ENCODE measurements at regions not wholly inside any gene's neighbourhood (a gene's known extent, or its start where the extent isn't known, plus 50 kb on each side); places are given as distances from the start of the nearest gene placed in this dataset.

DNA sequence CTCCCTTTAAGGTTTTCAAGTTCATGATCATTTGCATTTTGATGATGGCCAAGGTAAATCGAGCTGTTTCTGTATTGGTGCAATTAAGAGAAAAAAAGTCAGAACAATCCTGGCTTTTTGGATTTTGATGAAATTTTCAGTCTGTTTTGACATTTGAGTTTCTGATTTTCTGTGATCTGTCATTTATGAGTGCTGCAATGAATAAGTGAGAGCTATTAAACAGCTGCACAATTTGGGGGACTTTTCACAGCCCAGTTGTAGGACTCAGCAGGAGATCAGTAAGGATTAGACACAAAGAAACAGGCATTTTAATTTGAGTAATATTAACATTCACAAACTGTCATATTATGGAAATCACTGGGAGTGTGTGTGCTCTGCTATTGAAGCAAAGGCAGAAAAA lies 452.9 kb upstream of the CXADR start:
- Histone ChIP-seq H3K4me1 (ENCODE audit: control insufficient read depth, insufficient read depth, low read length) (no peaks in the 10 kb centered on the region), H3K9me3 (ENCODE audit: control insufficient read depth, low read length) (no peaks in the 10 kb centered on the region), H3K27me3 (replicated peaks; ENCODE audit: control insufficient read depth, insufficient read depth, low read length) (no peaks in the 10 kb centered on the region), H3K9ac (ENCODE audit: low read length) (no peak overlapping the region), H3K4me3 (ENCODE audit: low read length) (no peak overlapping the region), H3K36me3 (ENCODE audit: control insufficient read depth, insufficient read depth, low read length, severe bottlenecking) (no peaks in the 10 kb centered on the region)
- no peak for DNase-seq (ENCODE audit: low read depth)

DNA sequence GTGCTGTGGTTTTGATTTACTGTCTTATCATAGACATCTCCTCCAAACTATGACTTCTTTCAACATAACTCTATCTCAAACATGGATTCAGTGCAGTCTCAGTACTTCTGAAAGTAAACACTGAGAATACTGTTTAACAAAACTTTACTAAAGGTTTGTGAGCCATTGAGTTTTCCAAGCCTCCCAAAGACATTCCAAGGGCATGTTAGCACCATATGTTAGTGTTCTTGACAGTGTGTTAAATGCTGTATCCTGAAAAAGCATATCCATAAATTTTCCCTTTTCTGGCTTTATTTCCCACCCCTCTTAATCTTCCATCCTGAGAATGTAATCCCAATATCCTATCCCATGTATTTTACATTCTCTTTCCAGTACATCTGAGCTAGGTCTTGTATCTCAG lies 446.8 kb upstream of the CXADR start:
- DNase-seq (ENCODE audit: low read depth): no peak
- no peak overlapping the region for H3K9ac ChIP-seq (ENCODE audit: low read length)

DNA sequence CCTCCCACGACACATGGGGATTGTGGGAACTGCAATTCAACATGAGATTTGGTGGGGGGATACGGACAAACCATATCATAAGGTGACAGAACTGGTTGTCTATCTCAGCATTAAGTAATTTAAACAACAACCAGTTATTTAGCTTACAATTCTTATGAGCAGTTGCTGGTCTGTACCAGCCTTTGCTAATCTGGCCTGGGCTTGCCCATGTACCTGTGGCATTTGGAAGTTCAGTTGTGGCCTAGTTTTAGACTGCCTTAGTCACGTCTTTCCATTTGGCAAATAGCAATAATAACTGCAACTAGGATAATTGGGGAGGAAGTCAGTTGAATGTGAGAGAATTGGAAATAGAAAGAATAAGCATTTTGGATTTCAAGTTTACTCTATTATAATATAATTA lies 441.8 kb upstream of the CXADR start:
- H3K4me3 ChIP-seq (ENCODE audit: low read length): no peak overlapping the region
- no peaks in the 10 kb centered on the region for H3K27me3 ChIP-seq (replicated peaks; ENCODE audit: control insufficient read depth, insufficient read depth, low read length)

More for the DNA sequence above, 446.8 kb upstream of the CXADR start:
- Histone ChIP-seq H3K36me3 (ENCODE audit: control insufficient read depth, insufficient read depth, low read length, severe bottlenecking) (no peaks in the 10 kb centered on the region), H3K4me3 (ENCODE audit: low read length) (no peak overlapping the region), H3K9me3 (ENCODE audit: control insufficient read depth, low read length) (no peaks in the 10 kb centered on the region), H3K27me3 (replicated peaks; ENCODE audit: control insufficient read depth, insufficient read depth, low read length) (no peaks in the 10 kb centered on the region), H3K4me1 (ENCODE audit: control insufficient read depth, insufficient read depth, low read length) (no peaks in the 10 kb centered on the region)

DNA sequence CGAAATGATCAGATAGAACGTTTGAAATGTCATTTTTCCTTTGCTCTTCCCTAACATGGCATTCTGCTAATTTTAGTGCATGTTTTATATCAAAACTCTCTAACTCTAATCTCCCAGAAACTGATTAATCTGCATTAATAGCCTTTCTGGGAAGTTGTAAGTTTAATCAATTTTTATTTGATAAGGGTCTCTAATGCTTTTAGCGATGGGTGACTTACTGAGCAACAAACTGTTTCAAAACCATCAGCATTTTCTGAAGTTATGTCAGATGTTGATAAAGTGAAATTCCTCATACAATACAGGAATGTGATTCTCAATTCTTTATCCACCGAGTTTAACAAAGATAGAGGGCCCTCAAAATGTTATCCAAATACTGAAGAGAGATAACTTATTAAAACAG lies 431.6 kb upstream of the CXADR start:
- no peak overlapping the region for H3K4me3 ChIP-seq (ENCODE audit: low read length)
- no peaks in the 10 kb centered on the region for H3K36me3 ChIP-seq (ENCODE audit: control insufficient read depth, insufficient read depth, low read length, severe bottlenecking)
- H3K4me1 ChIP-seq (ENCODE audit: control insufficient read depth, insufficient read depth, low read length): peaks cover 4% of the 10 kb centered on the region
- no peaks in the 10 kb centered on the region for H3K27me3 ChIP-seq (replicated peaks; ENCODE audit: control insufficient read depth, insufficient read depth, low read length)
- no peaks in the 10 kb centered on the region for H3K9me3 ChIP-seq (ENCODE audit: control insufficient read depth, low read length)
- H3K9ac ChIP-seq (ENCODE audit: low read length): no peak overlapping the region
- no peak for DNase-seq (ENCODE audit: low read depth)

More for the DNA sequence above, 441.8 kb upstream of the CXADR start:
- no peaks in the 10 kb centered on the region for H3K9me3 ChIP-seq (ENCODE audit: control insufficient read depth, low read length)
- no peaks in the 10 kb centered on the region for H3K4me1 ChIP-seq (ENCODE audit: control insufficient read depth, insufficient read depth, low read length)
- H3K36me3 ChIP-seq (ENCODE audit: control insufficient read depth, insufficient read depth, low read length, severe bottlenecking): no peaks in the 10 kb centered on the region
- H3K9ac ChIP-seq (ENCODE audit: low read length): no peak overlapping the region
- no peak for DNase-seq (ENCODE audit: low read depth)

DNA sequence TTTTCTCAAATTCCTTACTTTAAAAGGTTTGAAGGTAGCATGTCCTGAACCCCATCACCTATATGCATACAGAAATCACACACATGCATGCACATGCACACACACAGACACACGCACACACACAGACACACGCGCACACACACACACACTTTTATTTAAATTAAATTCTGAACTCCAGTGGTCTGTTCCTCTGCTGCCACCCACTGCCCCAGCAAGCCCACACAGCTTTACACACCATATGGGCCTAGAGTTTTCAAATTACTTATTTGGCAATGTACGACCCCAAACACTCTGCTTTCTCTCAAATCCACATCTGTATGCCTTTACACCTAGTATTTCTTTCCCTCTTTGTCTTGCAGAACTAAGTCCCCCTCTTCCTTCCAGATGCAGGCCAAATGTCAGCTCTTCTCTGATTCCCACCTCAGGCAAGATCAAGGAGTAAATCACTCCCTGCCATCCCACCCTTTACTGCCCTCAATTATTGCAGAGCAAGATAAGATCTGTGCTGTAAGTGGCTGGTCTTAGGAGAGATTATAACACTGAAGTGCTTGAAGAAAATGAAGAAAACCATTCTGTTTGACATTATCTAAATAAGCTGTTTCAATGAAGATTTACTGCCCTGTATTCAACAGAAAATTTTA lies 429.9 kb upstream of the CXADR start:
- H3K9me3 ChIP-seq (ENCODE audit: control insufficient read depth, low read length): no peaks in the 10 kb centered on the region
- no peak overlapping the region for H3K9ac ChIP-seq (ENCODE audit: low read length)
- no peaks in the 10 kb centered on the region for H3K36me3 ChIP-seq (ENCODE audit: control insufficient read depth, insufficient read depth, low read length, severe bottlenecking)
- H3K4me1 ChIP-seq (ENCODE audit: control insufficient read depth, insufficient read depth, low read length): peaks cover 4% of the 10 kb centered on the region
- H3K4me3 ChIP-seq (ENCODE audit: low read length): no peak overlapping the region
- no peaks in the 10 kb centered on the region for H3K27me3 ChIP-seq (replicated peaks; ENCODE audit: control insufficient read depth, insufficient read depth, low read length)
- DNase-seq (ENCODE audit: low read depth): no peak

DNA sequence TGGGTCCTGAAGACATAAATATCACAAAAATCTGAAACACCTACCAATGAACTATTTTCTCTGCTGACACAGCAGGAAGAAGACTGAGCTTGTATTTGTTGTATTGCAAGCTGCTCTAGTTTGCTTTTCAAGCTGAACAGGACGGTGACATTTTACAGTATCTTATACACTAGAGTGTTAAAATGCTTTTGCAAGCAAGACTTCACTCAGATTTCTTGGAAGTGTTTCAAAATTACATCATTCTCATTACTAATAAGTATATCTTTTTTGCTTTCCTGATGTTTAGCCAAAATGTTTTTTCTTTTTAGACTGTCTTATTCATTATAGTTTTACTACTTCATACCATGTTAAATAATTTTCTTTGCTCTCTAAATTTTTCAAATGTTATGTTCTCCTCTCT lies 427.1 kb upstream of the CXADR start:
- peak; percentile 3 for DNase-seq (ENCODE audit: low read depth)
- H3K4me3 ChIP-seq (ENCODE audit: low read length): no peak overlapping the region
- H3K36me3 ChIP-seq (ENCODE audit: control insufficient read depth, insufficient read depth, low read length, severe bottlenecking): no peaks in the 10 kb centered on the region
- H3K4me1 ChIP-seq (ENCODE audit: control insufficient read depth, insufficient read depth, low read length): peaks cover 4% of the 10 kb centered on the region
- H3K9me3 ChIP-seq (ENCODE audit: control insufficient read depth, low read length): no peaks in the 10 kb centered on the region
- H3K9ac ChIP-seq (ENCODE audit: low read length): no peak overlapping the region
- H3K27me3 ChIP-seq (replicated peaks; ENCODE audit: control insufficient read depth, insufficient read depth, low read length): no peaks in the 10 kb centered on the region

DNA sequence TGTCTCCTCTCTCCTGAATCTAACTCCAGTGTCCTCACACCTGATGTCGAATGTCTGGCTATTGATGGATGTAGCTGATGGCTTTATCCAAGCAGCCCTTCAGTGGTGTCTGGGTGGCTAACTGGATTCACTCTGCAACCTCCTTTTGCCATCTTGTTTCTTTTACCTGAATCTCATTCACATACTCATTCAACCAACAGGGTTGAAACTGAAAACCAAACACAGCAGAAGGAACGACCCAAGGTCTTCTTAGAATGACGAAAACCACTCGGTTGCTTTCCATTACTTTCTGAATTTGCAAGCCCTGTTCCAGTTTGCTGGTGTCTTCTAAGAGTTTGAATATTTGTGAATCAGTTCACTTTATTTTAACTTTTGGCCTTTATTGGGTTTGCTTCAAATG lies 424.3 kb upstream of the CXADR start:
- H3K9me3 ChIP-seq (ENCODE audit: control insufficient read depth, low read length): no peaks in the 10 kb centered on the region
- no peak overlapping the region for H3K9ac ChIP-seq (ENCODE audit: low read length)
- H3K4me3 ChIP-seq (ENCODE audit: low read length): no peak overlapping the region
- H3K36me3 ChIP-seq (ENCODE audit: control insufficient read depth, insufficient read depth, low read length, severe bottlenecking): no peaks in the 10 kb centered on the region
- no peaks in the 10 kb centered on the region for H3K27me3 ChIP-seq (replicated peaks; ENCODE audit: control insufficient read depth, insufficient read depth, low read length)
- no peak for DNase-seq (ENCODE audit: low read depth)
- peaks cover 4% of the 10 kb centered on the region for H3K4me1 ChIP-seq (ENCODE audit: control insufficient read depth, insufficient read depth, low read length)

DNA sequence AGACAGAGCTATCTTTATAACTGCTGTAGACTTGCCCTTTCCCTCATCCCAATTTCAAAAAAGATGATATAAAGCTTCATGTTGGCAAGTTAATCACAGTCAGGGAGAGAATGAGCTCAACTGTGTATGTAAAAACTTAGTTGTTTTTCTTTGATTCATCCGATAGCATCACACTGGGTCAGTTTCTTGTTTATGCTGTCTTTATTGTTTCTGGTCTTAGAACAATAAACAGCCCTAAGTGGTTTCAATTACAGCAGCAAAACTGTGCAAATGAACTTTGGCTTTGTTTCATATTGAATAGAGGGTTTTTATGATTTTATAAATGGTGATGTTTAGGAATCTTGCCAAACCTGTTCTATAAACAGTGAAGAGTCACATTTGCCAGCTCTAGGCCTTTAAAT lies 423.8 kb upstream of the CXADR start:
- peak; percentile 51 for DNase-seq (ENCODE audit: low read depth)
- Histone ChIP-seq H3K9ac (ENCODE audit: low read length) (no peak overlapping the region), H3K4me1 (ENCODE audit: control insufficient read depth, insufficient read depth, low read length) (peaks cover 4% of the 10 kb centered on the region), H3K4me3 (ENCODE audit: low read length) (no peak overlapping the region), H3K36me3 (ENCODE audit: control insufficient read depth, insufficient read depth, low read length, severe bottlenecking) (no peaks in the 10 kb centered on the region), H3K27me3 (replicated peaks; ENCODE audit: control insufficient read depth, insufficient read depth, low read length) (no peaks in the 10 kb centered on the region), H3K9me3 (ENCODE audit: control insufficient read depth, low read length) (no peaks in the 10 kb centered on the region)

DNA sequence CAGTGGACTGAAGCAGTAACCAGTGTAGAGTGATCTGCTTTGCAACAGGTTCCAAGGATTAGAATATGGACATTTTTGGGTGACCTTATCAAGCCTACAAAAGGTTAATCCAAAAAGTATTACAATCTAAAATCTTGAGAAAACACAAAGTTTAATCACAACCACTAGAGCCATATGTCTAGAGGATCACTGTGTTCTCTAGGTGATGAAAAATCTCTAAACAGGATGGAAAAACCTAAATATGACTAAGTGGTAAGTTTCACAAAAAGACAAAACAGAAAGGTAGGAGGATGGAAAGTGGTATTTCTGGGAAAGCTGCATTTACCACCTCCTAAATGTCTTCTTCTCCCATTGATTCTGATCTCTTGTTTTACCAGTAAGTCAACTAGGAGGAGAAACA lies 411.1 kb upstream of the CXADR start:
- no peak overlapping the region for H3K4me3 ChIP-seq (ENCODE audit: low read length)
- H3K9ac ChIP-seq (ENCODE audit: low read length): no peak overlapping the region
- no peak for DNase-seq (ENCODE audit: low read depth)
- H3K4me1 ChIP-seq (ENCODE audit: control insufficient read depth, insufficient read depth, low read length): peaks cover 7% of the 10 kb centered on the region
- no peaks in the 10 kb centered on the region for H3K27me3 ChIP-seq (replicated peaks; ENCODE audit: control insufficient read depth, insufficient read depth, low read length)
- H3K9me3 ChIP-seq (ENCODE audit: control insufficient read depth, low read length): peaks cover 4% of the 10 kb centered on the region
- no peaks in the 10 kb centered on the region for H3K36me3 ChIP-seq (ENCODE audit: control insufficient read depth, insufficient read depth, low read length, severe bottlenecking)

DNA sequence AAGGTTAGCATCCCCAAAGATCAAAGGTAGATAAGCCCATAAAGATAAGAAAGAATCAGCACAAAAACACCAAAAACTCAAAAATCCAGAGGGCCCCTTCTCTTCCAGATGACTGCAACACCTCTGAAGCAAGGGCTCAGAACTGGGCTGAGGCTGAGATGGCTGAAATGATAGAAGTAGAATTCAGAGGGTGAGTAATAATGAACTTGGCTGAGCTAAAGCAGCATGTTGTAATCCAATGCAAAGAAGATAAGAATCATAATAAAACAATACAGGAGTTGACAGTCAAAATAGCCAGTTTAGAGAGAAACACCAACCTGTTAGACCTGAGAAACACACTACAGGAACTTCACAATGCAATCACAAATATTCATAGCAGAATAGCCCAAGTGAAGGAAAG lies 406.9 kb upstream of the CXADR start:
- Histone ChIP-seq H3K36me3 (ENCODE audit: control insufficient read depth, insufficient read depth, low read length, severe bottlenecking) (no peaks in the 10 kb centered on the region), H3K4me1 (ENCODE audit: control insufficient read depth, insufficient read depth, low read length) (peaks cover 7% of the 10 kb centered on the region), H3K4me3 (ENCODE audit: low read length) (no peak overlapping the region), H3K9ac (ENCODE audit: low read length) (no peak overlapping the region), H3K27me3 (replicated peaks; ENCODE audit: control insufficient read depth, insufficient read depth, low read length) (no peaks in the 10 kb centered on the region), H3K9me3 (ENCODE audit: control insufficient read depth, low read length) (peaks cover 4% of the 10 kb centered on the region)
- peak; percentile 38 for DNase-seq (ENCODE audit: low read depth)

DNA sequence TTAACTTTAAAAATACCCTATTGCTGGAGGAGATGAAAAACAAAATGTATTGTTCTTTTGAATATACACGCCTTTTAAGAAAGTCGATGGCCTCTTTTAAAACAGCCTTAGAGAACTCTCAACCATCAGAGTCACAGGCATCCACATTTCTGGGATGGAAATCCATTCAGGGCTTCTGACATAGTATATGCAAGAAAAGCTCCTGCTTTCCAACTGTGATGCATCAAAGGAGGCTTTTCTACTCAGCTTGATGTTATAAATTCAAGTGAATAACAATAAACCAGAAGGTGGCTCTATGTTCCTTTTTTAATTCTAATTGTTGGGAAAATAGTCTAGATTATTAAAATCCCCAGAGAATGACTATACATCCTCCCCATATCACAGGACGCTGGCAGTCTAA lies 398.8 kb upstream of the CXADR start:
- DNase-seq (ENCODE audit: low read depth): no peak
- no peaks in the 10 kb centered on the region for H3K27me3 ChIP-seq (replicated peaks; ENCODE audit: control insufficient read depth, insufficient read depth, low read length)
- no peak overlapping the region for H3K4me3 ChIP-seq (ENCODE audit: low read length)
- H3K9me3 ChIP-seq (ENCODE audit: control insufficient read depth, low read length): no peaks in the 10 kb centered on the region
- H3K9ac ChIP-seq (ENCODE audit: low read length): no peak overlapping the region
- H3K4me1 ChIP-seq (ENCODE audit: control insufficient read depth, insufficient read depth, low read length): peaks cover 18% of the 10 kb centered on the region
- H3K36me3 ChIP-seq (ENCODE audit: control insufficient read depth, insufficient read depth, low read length, severe bottlenecking): no peaks in the 10 kb centered on the region
